ENCODE measurements at regions not wholly inside any gene's neighbourhood (a gene's known extent, or its start where the extent isn't known, plus 50 kb on each side); places are given as distances from the start of the nearest gene placed in this dataset.

DNA sequence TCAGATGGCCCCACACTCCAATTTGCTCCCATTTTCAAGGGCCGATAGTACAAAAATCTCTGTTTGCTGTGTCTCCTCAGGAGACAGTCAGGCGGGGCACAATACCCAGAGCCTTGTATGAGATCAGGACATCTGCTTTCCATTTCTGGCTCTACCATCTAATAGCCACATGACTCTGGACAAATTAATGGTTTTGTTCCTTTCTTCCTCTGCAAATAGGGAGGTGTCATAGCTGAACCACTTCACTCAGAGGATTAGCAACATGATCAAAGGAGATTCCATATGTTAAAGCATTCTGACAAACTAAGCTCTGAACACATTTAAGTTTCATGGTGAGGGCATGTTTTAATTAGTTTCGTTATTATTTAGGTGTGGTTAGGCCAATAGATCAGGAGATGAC, 602.1 kb upstream of the SYT4 start:
- DNase-seq (ENCODE audit: low read depth), result no peak

DNA sequence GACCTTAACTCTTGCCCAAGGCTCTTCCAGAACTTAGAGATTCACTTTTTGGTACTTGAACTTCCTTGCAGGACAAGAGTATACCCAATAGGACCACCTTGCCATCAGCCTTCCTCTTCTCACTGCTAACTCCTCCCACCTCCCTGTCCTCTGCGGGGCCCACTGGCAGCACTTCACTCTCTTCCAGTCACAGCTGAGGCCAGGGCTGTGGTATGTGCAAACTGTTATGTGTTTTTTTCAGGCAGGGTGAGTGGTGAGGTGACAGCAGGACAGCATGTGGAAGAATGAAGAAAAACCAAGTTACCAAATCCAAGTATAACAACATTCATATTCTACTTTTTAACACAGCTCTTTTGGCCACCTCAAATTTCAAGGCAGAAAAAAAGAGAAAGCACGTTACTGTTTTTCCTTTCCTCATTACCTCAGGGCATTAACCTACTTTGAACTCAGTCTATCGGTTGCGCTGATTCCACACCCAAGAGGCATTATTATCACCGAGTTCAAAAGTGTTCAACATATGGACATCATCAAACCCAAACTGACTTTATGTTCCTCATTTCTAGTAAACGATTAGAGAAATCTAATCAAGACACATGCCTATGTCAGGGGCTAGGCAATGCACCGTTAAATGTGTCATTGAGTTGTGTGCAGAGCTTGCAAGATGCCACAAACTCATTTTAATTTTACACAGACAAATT, 605.2 kb upstream of the SYT4 start:
- DNase-seq (ENCODE audit: low read depth), result no peak

DNA sequence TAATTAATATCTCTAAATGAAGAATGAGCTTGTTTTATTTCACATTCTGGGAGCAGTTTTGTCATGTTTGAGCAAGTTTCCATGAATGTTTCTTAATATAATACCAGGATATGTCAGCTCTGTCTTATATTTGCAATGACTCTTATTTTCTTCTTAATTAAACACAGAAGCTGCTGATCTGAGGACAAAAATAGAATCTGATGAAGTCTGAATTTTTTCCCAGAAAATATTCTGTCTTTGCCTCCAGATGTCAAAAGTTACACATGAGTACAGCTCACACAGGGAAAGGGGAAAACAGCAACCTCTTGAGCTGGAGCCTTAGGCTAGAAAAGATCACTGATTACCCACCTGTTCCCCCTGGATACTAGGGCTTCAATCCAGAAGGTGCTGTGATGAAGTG, 606.6 kb upstream of the SYT4 start:
- peak; percentile 19 for DNase-seq (ENCODE audit: low read depth)

DNA sequence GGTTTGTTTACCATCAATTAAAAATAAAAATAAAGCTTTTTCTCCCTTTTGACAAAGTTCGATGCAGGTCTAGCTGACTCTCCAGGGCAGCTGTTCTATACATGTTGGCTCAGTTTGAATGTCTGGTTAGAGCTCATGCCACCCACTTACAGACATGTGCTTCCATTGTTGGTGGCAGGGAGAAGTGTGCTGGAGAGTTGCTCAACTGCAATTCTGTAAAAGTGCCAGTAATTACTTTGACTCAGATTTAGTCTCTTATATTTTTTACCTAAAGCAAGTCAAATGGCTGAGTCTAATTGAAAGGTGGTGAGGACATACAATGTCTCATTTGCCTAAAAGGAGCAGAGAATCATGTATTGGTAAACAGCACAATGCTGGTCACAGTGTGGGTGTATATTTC, 609.1 kb upstream of the SYT4 start:
- DNase-seq (ENCODE audit: low read depth), result peak; percentile 28

DNA sequence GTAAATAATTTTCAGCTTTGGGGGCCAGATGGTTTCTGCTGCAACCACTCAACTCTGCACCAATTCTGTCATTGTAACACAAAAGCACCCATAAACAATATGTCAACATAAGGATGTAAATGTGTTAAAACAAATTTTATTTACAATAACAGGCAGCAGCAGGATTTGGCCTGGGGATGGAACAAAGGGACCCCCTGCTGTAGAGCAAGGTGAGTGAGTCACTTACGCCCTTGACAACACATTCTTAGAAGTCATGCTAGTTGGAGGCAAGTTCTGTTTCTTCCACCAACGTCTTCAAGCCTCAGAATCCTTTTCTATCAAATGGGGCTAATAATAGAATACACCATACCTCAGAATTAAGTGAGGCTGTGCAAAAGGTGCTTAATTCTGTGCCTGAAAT, 610.2 kb upstream of the SYT4 start:
- peak; percentile 26 for DNase-seq (ENCODE audit: low read depth)

DNA sequence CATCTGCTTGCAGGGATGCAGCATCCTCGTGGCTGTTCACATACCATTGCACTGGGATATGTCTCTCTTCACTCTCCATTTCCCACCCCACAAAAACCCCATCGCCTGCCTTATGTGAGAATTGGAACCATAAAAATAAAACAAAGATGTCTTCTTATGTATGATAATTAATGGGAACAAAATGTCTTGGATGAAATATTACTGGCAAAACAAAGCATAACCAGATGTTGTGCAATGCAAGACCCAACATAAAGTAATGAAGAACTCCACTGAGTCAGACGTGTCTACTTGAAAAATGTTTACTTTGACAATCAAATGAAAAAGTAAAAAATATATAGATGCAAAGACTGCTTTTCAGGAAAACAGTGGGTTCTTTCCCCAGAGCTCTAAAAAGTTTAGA, 611.3 kb upstream of the SYT4 start:
- DNase-seq (ENCODE audit: low read depth), result no peak

DNA sequence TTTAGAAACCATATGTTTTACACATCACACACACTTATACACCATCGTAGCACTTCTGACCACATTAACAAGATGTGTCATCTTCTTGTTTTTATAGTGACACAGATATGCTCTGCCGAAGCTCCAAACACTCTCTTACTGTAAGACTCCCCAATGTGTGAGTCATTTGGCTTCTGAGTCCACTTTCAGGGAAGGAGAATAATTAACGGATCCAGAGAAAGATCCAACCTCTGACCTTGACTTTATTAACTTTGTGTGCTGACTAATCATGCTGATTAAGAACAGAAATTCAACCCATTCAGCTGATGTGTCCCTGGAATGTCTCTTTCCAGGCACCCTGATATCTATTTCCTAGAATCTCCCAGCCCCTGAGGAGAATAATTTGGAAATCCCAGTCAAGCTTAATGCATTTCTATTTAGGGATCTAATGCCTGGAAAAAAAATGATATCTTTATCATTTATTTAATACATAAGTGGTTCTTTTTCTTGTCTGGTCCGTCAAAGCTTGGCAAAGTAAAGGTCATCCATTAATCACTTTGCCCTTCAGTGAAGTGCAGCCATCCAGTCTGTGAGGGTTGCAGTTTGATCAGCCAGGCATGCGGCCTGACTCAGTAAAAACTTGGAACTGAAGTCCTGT, 615.8 kb upstream of the SYT4 start:
- peak; percentile 100 for DNase-seq (ENCODE audit: low read depth)

DNA sequence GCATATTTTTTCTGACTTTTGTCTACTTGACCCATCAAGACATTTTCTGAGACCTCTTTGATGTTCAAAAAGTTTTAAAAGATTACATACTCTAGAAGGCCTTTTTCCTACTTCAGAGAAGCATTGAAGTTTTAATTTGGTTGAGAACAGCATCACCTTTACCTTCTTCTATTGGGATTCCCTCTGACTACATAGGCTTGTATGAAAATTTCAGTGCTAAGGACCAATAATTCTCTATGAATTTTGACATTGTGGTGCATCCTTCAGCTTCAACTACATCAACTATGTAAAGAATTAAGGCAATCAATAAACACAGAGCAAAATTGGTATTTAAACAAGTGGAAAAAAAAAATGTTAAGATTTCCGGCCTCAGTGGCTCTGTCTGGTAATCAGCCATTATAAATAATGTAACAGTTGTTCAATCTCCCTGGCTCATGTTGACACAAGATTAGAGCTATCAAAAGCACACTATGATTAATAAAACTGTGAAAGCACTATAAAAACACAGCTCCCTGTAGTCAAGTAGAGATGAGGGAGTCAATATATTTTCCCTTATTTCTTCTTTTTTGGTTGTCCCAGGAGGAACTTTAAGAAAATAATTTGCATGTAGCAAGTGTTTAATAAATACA, 627.0 kb upstream of the SYT4 start:
- no peak for DNase-seq (ENCODE audit: low read depth)

DNA sequence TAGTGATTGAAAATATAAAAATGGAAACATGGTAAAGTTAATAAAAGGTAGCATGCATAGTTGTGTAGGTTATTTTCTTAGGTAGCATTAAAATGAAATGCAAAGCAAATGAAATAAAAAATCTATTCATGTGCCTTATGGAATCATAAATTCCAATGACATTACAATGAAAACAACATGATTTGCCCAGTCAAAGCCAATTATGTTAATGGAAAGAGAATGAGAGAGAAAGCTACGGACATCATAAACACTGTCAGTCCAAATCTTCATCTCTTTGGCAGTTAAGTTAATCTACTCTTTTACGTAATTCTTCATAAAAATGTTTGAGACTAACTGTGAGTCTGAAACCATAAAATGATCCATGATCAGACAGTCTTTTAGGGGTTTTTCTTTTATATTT, 636.7 kb upstream of the SYT4 start:
- DNase-seq (ENCODE audit: low read depth), result no peak

DNA sequence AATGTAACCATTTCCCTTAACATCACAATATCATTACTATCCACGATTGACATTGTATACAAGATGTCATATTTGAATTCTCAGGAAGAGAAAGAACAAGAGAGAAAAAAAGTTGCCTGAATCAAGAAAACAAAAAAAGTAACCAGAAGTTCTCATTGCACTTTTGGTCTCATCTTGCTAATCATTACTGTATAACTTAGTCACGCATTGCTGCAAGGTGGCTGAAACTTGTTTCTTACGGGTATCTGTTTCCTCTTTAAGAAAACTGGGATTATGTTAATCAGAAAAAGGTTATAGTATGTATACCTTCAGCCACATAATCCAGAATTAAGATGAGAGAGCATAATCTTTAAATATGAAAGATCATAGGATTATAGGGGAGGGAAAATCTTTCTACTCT, 639.7 kb upstream of the SYT4 start:
- peak; percentile 50 for DNase-seq (ENCODE audit: low read depth)

DNA sequence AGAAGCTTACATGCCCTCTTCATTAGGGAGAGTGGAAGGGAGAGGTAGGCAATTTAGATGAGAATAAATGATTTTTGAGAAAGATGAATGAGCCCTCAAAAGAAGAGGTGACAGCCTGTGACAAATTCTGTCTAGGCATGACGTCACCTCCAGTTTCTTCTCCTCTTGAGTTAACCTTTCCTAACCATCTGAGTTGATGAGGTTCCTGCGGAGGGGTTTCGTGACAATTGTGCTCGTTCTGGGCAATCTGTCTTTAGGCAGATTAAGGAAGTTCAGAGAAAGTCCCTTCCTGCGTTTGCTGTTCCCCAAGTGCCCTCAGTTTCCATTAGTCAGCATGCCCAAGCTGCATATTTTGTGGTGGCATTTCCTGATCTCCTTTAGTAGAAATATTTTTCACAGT, 640.2 kb upstream of the SYT4 start:
- DNase-seq (ENCODE audit: low read depth), result no peak

DNA sequence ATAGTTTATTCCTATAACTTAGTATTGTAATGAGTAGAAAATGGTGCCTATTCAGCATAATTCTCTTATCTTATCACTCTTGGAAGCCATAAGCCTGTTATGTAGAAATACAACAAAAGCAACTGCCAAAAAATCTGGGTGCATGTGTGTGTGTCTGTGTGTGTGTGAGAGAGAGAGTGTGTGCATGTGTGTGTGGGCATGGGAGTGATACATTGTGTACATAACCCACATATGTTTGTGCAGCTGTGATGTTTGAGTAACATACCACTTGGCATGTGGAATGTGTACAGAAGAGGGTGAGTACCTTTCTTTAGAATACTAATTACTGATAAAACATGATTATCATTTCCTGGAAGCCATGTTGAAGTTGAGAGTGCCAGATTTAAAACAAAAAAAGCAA, 642.3 kb upstream of the SYT4 start:
- DNase-seq (ENCODE audit: low read depth), result no peak

DNA sequence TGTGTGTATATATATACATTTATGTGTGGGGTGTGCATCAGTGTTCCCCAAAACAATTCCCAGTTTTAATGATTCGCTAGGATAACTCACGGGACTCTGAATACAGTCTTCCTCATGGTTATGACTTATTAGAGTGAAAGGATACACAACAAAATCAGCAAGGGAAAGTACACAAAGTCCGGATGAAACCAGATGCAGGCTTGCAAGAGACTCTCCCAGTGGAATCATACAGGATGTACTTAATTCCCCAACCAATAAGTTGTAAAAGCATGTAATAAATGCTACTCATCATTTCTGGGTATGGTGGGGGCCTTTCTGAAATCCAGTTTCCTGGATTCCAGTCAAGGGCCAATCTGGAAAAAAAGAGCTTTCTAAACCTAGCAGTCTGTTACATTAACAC, 654.1 kb upstream of the SYT4 start:
- DNase-seq (ENCODE audit: low read depth), result peak; percentile 48

DNA sequence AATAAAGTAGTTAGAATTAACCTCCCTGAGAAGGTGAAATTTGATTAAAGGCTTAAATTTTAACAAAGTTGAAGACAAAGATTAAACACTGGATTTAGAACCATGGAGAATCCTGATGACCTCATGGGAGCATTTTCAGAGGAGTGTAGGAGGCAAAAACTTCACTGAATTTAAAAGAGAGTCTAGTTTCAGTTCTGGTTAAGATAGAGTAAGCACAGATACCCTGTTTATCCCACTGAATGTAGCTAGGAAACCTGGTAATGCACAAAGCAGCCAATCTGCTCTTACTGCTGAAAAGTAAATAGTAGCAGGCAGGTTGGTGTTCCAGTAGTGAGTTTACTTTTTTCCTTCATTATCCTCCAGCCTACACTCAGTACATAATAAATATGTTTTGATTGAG, 654.9 kb upstream of the SYT4 start:
- DNase-seq (ENCODE audit: low read depth), result peak; percentile 77

DNA sequence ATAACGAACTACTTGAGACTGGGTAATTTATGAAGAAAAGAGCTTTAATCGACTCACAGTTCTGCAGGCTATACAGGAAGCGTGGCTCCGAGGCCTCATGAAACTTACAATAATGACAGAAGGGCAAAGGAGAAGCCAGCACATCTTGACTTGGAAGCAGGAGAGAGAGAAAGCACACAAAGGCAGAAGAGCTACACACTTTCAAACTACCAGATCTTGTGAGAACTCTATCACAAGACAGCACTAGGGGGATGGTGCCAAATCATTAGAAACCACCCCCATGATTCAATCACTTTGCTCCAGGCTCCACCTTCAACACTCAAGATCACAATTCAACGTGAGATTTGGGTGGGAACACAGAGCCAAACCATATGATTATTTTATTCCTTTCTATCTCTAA, 655.9 kb upstream of the SYT4 start:
- no peak for DNase-seq (ENCODE audit: low read depth)

DNA sequence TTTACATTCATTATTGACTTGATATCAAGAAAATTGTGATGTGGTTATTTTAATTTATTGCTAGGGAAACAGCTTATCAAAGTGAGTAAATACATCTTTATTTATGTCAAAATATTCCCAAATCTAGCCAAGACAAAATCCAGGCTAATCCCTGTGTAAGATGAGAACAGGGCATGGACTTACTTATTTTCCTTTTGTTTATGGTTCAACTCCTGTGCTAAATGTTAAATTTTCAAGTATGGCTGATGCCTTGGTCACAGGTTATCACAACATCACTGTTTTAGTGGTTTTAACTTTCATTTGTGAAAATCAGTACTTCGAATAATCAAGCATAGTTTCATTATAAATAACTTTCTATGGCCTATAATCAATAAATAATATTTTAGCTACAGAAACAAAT, 657.0 kb upstream of the SYT4 start:
- DNase-seq (ENCODE audit: low read depth), result no peak

DNA sequence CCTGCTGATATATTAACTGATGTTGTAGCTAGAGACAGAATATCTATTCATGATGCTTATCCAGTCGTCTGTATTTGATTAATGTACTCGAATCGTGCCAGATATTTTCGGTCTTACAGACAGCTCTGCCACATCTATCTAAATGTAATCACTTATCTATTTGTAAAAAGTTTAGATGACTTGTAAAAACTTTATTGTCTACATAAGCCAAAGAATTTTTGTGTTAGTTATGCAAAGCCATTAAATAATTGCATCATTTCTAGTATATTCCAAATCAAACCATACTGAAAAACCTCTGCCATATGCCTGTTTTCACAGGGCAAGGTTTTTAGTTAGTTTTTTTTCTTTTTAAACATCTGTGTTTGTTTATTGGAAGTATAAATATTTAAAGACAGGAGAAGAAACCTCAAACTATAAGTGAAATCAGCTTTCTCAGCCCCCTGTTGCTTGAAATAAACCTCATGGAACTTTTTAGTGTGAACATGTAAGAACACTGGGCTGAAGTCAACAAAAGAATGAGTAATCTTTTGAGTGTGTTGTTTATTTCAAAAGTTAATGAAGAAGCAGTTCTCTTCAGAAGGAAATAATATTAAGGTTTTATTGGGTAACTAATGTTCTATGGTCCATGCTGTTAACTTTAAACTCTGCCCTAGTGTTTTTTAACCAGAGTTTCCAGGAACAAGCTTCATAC, 657.6 kb upstream of the SYT4 start:
- DNase-seq (ENCODE audit: low read depth), result peak; percentile 92

DNA sequence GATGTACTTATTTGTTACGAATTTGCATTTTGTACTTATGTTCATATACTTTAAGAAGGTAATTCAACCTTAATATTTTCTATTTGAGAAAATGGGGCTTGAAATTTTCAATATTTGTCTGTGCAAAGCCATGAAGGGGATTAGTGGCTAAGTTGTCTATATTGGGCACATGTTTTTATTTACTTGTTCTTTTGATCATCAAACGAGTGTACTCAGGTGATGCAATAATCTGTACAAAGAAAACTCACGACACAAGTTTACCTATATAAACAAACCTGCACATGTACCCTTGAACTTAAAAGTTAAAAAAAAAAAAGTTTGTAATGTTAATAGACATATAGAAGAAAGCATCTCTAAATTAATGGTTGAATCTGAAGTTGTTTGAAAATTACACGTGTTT, 658.9 kb upstream of the SYT4 start:
- no peak for DNase-seq (ENCODE audit: low read depth)

DNA sequence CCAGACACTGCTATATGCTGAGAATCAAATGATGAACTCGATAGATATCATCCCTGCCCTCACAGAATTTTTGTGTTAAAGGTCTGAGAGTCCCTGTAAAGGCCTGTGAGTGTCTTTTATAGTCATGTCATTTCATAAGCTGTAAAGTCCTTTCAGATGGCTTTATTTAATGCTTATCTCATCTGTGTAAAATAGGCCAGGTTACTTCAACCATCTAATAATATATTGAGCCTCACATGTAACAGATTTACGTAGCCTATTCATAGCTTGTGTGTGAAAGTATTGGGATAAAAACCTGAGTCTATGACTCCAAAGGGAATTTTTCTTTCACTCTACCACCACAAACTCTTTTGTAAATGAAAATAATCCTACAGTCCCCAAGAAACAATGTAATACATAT, 672.0 kb upstream of the SYT4 start:
- DNase-seq (ENCODE audit: low read depth), result no peak

DNA sequence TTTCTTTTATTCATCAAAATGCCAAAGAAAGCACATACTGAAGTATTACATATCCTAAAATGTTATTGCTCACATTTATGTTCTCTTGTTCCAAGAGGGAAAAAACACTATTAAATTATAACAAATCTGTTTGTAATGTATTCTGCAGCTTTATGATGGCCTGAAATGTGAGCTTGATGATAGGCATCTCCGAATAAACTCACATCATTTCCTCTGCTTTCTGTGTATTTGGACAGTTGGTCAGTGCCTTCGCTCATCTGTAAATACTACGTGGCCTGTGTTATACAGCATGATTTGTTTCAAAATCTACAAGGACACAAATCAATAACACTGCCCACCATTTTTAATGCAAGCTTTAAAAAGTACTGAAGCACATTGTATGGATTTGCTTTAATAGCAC, 672.8 kb upstream of the SYT4 start:
- no peak for DNase-seq (ENCODE audit: low read depth)

DNA sequence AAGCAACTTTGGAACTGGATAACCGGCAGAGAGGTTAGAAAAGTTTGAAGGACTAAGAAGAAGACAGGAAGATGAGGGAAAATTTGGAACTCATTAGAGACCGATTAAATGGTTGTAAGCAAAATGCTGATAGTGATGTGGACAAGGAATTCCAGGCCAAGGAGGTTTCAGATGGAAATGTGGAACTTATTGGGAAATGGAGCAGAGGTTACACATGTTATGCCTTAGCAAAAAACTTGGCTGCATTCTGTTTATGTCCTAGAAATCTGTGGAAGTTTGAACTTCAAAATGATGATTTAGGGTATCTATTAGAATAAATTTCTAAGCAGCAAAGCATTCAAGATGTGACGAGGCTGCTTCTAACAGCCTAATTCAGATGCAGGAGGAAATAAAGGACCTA, 675.1 kb upstream of the SYT4 start:
- DNase-seq (ENCODE audit: low read depth), result no peak

DNA sequence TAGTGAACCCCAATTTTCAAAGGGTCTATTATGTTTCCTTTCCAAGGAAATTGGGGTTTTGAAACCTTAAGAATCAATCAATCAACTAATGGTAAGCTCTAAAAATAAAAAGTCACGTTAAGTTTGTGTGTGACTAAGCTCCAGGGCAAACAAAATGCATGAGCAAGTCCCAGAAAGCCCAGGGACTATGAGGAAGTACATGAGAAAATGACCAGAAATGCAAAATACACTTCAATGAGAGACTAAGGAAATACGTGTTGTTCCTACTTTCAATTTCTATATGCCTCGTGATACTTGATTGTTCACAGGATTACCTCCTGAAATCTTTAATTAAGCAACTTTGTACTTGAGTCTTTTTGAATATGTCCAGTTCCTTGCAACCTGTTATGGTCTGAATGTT, 684.4 kb upstream of the SYT4 start:
- peak; percentile 91 for DNase-seq (ENCODE audit: low read depth)

DNA sequence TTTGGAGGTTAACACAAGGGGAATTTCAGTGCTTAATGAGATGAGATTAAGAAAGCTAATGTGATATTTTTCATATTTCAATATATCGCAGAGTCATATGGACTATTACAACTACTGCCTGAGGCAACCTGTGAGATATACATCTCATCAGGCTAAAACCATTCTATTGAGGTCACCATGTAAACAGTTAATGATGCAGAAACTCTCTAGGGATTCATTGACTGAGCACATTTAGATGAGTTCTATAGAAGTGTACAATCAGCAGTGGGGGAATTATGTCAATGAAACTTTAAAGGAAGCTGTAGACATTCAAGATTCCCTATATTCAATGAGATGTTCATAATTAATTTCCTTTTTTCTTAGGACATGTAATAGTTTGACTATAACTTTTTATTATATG, 687.4 kb upstream of the SYT4 start:
- DNase-seq (ENCODE audit: low read depth), result no peak

All from renal cortical epithelial cell (primary cell).